MM.1S (cell line): ENCODE measurements at regions not wholly inside any gene's neighbourhood (a gene's known extent, or its start where the extent isn't known, plus 50 kb on each side); places are given as distances from the start of the nearest gene placed in this dataset.

ENCODE experiments used
- EZH2 ChIP-seq: fragments of 300-600 bp; sonication (generic); optimal IDR thresholded peaks from 2 replicates; pipeline ENCODE3; 2017; ENCODE audit warnings: low read depth, mild to moderate bottlenecking, antibody characterized with exemption, low read length, mixed read lengths
- EZH2phosphoT487 ChIP-seq: fragments of 300-600 bp; sonication (generic); IDR thresholded peaks from 2 replicates; pipeline ENCODE4 v1.6.1; 2018; ENCODE audit warnings: antibody characterized with exemption, low read length
- TF ChIP-seq, protein P1 (sequence below): fragments of 300-600 bp; sonication (generic); IDR thresholded peaks from 2 replicates; pipeline ENCODE4 v1.5.1; 2016; ENCODE audit warnings: antibody characterized with exemption, low read length, mixed read lengths

DNA sequence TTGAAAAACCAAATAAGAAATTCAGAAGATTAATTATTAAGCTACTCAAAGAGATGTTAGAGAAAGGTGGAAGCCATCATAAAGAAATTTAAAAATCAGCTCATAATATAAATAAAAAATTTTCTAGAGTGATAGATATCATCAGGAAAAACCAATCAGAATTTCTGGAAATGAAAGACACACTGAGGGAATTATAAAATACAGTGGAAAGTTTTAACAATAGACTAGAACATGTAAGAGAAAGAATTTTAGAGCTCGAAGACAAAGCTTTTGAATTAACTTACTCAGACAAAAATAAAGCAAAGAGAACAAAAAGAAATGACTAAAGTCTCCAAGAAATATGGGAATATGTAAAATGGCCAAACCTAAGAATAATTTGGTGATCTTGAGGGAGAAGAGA, 1926.9 kb upstream of the RAG2 start:
- TF ChIP-seq, protein P1, sequence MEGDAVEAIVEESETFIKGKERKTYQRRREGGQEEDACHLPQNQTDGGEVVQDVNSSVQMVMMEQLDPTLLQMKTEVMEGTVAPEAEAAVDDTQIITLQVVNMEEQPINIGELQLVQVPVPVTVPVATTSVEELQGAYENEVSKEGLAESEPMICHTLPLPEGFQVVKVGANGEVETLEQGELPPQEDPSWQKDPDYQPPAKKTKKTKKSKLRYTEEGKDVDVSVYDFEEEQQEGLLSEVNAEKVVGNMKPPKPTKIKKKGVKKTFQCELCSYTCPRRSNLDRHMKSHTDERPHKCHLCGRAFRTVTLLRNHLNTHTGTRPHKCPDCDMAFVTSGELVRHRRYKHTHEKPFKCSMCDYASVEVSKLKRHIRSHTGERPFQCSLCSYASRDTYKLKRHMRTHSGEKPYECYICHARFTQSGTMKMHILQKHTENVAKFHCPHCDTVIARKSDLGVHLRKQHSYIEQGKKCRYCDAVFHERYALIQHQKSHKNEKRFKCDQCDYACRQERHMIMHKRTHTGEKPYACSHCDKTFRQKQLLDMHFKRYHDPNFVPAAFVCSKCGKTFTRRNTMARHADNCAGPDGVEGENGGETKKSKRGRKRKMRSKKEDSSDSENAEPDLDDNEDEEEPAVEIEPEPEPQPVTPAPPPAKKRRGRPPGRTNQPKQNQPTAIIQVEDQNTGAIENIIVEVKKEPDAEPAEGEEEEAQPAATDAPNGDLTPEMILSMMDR: no peak
- no peak for TF ChIP-seq EZH2
- TF ChIP-seq EZH2phosphoT487: no peak
